Osteocyte (in vitro differentiated cells): ENCODE measurements at regions not wholly inside any gene's neighbourhood (a gene's known extent, or its start where the extent isn't known, plus 50 kb on each side); places are given as distances from the start of the nearest gene placed in this dataset.

ENCODE experiments used
- DNase-seq: peaks from one replicate; pipeline ENCODE4 v3.0.0; 2021; ENCODE audit warnings: mixed read lengths; ENCODE audit not compliant: unreplicated experiment; ENCODE audit errors: extremely low spot score
- H3K27ac Mint-ChIP-seq: one replicate; pipeline ENCODE4 v1.8.0; 2021; ENCODE audit warnings: mild to moderate bottlenecking, mixed read lengths; ENCODE audit not compliant: unreplicated experiment
- H3K27me3 Mint-ChIP-seq: one replicate; pipeline ENCODE4 v1.8.0; 2021; ENCODE audit warnings: mixed read lengths; ENCODE audit not compliant: unreplicated experiment
- H3K36me3 Mint-ChIP-seq: one replicate; pipeline ENCODE4 v1.8.0; 2021; ENCODE audit warnings: mixed read lengths; ENCODE audit not compliant: unreplicated experiment
- H3K4me1 Mint-ChIP-seq: one replicate; pipeline ENCODE4 v1.8.0; 2021; ENCODE audit warnings: mixed read lengths; ENCODE audit not compliant: unreplicated experiment
- H3K4me3 Mint-ChIP-seq: one replicate; pipeline ENCODE4 v1.8.0; 2021; ENCODE audit warnings: mild to moderate bottlenecking, moderate library complexity, mixed read lengths; ENCODE audit not compliant: unreplicated experiment
- H3K9me3 Mint-ChIP-seq: one replicate; pipeline ENCODE4 v1.8.0; 2021; ENCODE audit warnings: mixed read lengths; ENCODE audit not compliant: unreplicated experiment
- CTCF ChIP-seq: fragments of 200-600 bp; sonication (generic); IDR thresholded peaks from 2 replicates; pipeline ENCODE4 v1.5.0; 2021; ENCODE audit warnings: antibody characterized with exemption, mild to moderate bottlenecking, moderate library complexity

- H3K4me3 Mint-ChIP-seq = no peak overlapping the region
Observed at GRCh38 chr3:67907735-67908134, 253.3 kb upstream of the SUCLG2 start.

GRCh38 chr3:67906261-67906660 is 251.8 kb upstream of the SUCLG2 start:
- Mint-ChIP-seq H3K4me3 (no peak overlapping the region), H3K27ac (no peak overlapping the region), H3K27me3 (no peaks in the 10 kb centered on the region), H3K4me1 (no peaks in the 10 kb centered on the region), H3K9me3 (no peaks in the 10 kb centered on the region), H3K36me3 (no peaks in the 10 kb centered on the region)
- no peak for DNase-seq
- TF ChIP-seq CTCF = no peak

More at GRCh38 chr3:67907735-67908134, 253.3 kb upstream of the SUCLG2 start:
- Mint-ChIP-seq H3K27me3 (no peaks in the 10 kb centered on the region), H3K36me3 (no peaks in the 10 kb centered on the region), H3K9me3 (no peaks in the 10 kb centered on the region), H3K27ac (no peak overlapping the region), H3K4me1 (no peaks in the 10 kb centered on the region)
- TF ChIP-seq CTCF = no peak
- no peak for DNase-seq

GRCh38 chr3:67901681-67902080 is 247.3 kb upstream of the SUCLG2 start:
- no peaks in the 10 kb centered on the region for H3K4me1 Mint-ChIP-seq
- no peak for DNase-seq
- no peaks in the 10 kb centered on the region for H3K36me3 Mint-ChIP-seq
- H3K4me3 Mint-ChIP-seq = no peak overlapping the region
- no peaks in the 10 kb centered on the region for H3K9me3 Mint-ChIP-seq
- H3K27me3 Mint-ChIP-seq = no peaks in the 10 kb centered on the region
- no peak for TF ChIP-seq CTCF
- H3K27ac Mint-ChIP-seq = no peak overlapping the region

GRCh38 chr3:67898916-67899315 is 244.5 kb upstream of the SUCLG2 start:
- Mint-ChIP-seq H3K36me3 (no peaks in the 10 kb centered on the region), H3K9me3 (no peaks in the 10 kb centered on the region), H3K27ac (no peak overlapping the region), H3K4me1 (no peaks in the 10 kb centered on the region), H3K4me3 (no peak overlapping the region), H3K27me3 (no peaks in the 10 kb centered on the region)
- TF ChIP-seq CTCF = no peak
- no peak for DNase-seq

- Mint-ChIP-seq H3K4me1 (no peaks in the 10 kb centered on the region), H3K9me3 (no peaks in the 10 kb centered on the region), H3K27me3 (no peaks in the 10 kb centered on the region), H3K4me3 (no peak overlapping the region), H3K36me3 (no peaks in the 10 kb centered on the region), H3K27ac (no peak overlapping the region)
- no peak for DNase-seq
- no peak for TF ChIP-seq CTCF
Observed at GRCh38 chr3:67897351-67898336, 243.2 kb upstream of the SUCLG2 start.
